A549 (cell line): ENCODE measurements at regions not wholly inside any gene's neighbourhood (a gene's known extent, or its start where the extent isn't known, plus 50 kb on each side); places are given as distances from the start of the nearest gene placed in this dataset.

ENCODE experiments used
- CTCF ChIP-seq: fragments of >200 bp; sonication (Bioruptor Twin); formaldehyde crosslinking; IDR thresholded peaks from 3 replicates; pipeline ENCODE4 v1.5.1; 2016
- EHMT2 ChIP-seq: fragments of 200-600 bp; sonication (generic); IDR thresholded peaks from 2 replicates; pipeline ENCODE4 v1.6.1; 2016; ENCODE audit warnings: antibody characterized with exemption, low read depth, mild to moderate bottlenecking, moderate library complexity
- HDAC2 ChIP-seq: fragments of 200-600 bp; sonication (generic); IDR thresholded peaks from 2 replicates; pipeline ENCODE4 v1.6.1; 2016
- JUN ChIP-seq, 2 experiments: fragments of >200 bp; sonication (Bioruptor Twin); formaldehyde crosslinking; IDR thresholded peaks; 2 replicates in 1 of 2; 3 replicates in 1 of 2; pipeline ENCODE4 v1.6.1; 2016 to 2017
- PHF8 ChIP-seq: fragments of 200-600 bp; sonication (generic); IDR thresholded peaks from 2 replicates; pipeline ENCODE4 v1.6.1; 2016; ENCODE audit warnings: low read depth, mild to moderate bottlenecking, antibody characterized with exemption, moderate library complexity, borderline replicate concordance
- POLR2A ChIP-seq: IDR thresholded peaks from 2 replicates; pipeline ENCODE4 v1.6.1; 2012; ENCODE audit warnings: mild to moderate bottlenecking, low read length
- RAD21 ChIP-seq, 2 experiments: fragments of >200 bp in 1 of 2; sonication (Bioruptor Twin) in 1 of 2; formaldehyde crosslinking in 1 of 2; IDR thresholded peaks in 1 of 2; conservative IDR thresholded peaks in 1 of 2; 2 replicates in 1 of 2; 3 replicates in 1 of 2; pipeline ENCODE4 v1.6.1; 2012 to 2018; ENCODE audit warnings: inconsistent platforms in 1 of 2
- REST ChIP-seq: fragments of 200-600 bp; sonication (generic); IDR thresholded peaks from 2 replicates; pipeline ENCODE4 v1.6.1; 2016; ENCODE audit warnings: antibody characterized with exemption, mild to moderate bottlenecking, moderate library complexity
- USF2 ChIP-seq: fragments of 450-650 bp; IDR thresholded peaks from 2 replicates; pipeline ENCODE4 v1.6.1; 2014; ENCODE audit warnings: antibody characterized with exemption

- TF ChIP-seq HDAC2 (no peak), JUN (IDR thresholded peaks at IDR 0.05) (no peak), USF2 (no peak), POLR2A (no peak), REST (no peak), EHMT2 (no peak), CTCF (no peak), PHF8 (no peak), RAD21 (conservative IDR thresholded peaks at IDR 0.05 in 1 of 2, IDR thresholded peaks at IDR 0.05 in 1 of 2) (no peak)
These were observed 265.0 kb upstream of the C2CD4B start for GRCh38 chr15:62430056-62430455.
